ENCODE measurements at regions not wholly inside any gene's neighbourhood (a gene's known extent, or its start where the extent isn't known, plus 50 kb on each side); places are given as distances from the start of the nearest gene placed in this dataset.
A peak's percentile ranks its signal among the peaks of the same experiment; 100 is the strongest.

DNA sequence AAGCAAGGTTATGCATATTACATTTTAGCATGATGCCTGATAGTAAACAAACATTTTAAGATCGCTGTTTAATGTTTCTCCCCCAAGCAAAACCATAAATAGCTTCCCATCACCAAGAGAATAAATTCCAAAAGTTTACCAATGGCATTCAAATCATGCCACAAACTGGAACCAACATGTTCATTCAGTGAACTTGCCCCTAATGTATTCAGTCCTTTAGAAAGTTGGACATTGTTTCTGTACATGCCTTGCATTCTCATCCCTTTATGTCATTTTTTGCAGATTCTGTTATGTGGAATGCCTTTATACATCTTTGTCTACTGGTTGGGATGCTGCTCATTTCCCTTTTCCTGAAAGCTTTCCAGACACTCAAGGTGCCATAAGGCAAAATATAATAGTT is 105.5 kb downstream of the PYDC2 start:
- Histone ChIP-seq H3K4me1 (ENCODE audit: control insufficient read depth, insufficient read depth, low read depth, low read length) (peaks cover 1% of the 10 kb centered on the region), H2AK5ac (ENCODE audit: low read length, severe bottlenecking) (no peak overlapping the region), H3K18ac (ENCODE audit: low read depth in 1 of 2, low read length in 2 of 2) (no peak overlapping the region), H3K79me1 (replicated peaks; ENCODE audit: low read length, poor library complexity, severe bottlenecking) (no peaks in the 10 kb centered on the region), H3K9me3 (ENCODE audit: control insufficient read depth, low read length) (peaks cover 4% of the 10 kb centered on the region), H3K36me3 (ENCODE audit: control insufficient read depth in 1 of 2, insufficient read depth in 2 of 2, low read depth in 1 of 2, low read length in 2 of 2) (no peaks in the 10 kb centered on the region), H3K4ac (ENCODE audit: low read depth in 1 of 2, low read length in 2 of 2) (no peak overlapping the region), H2AFZ (ENCODE audit: low read depth, low read length) (no peak overlapping the region), H4K8ac (ENCODE audit: low read length) (no peak overlapping the region), H2BK5ac (ENCODE audit: low read depth, low read length, poor library complexity, severe bottlenecking) (no peak overlapping the region), H2BK12ac (ENCODE audit: low read length in 2 of 2) (no peak overlapping the region), H3K23ac (ENCODE audit: low read length in 2 of 2) (no peak overlapping the region), H3K27ac (ENCODE audit: low read length, poor library complexity, severe bottlenecking) (no peak overlapping the region), H3K14ac (ENCODE audit: low read length in 2 of 2) (no peak overlapping the region), H3K4me2 (ENCODE audit: low read length, poor library complexity, severe bottlenecking) (no peak overlapping the region), H3K4me3 (ENCODE audit: insufficient read depth in 1 of 2, low read depth in 1 of 2, low read length in 2 of 2) (no peak overlapping the region), H2BK15ac (ENCODE audit: low read depth, poor library complexity, severe bottlenecking) (no peak overlapping the region), H2BK120ac (ENCODE audit: low read depth, low read length) (no peak overlapping the region), H4K91ac (ENCODE audit: low read length) (no peak overlapping the region), H3K27me3 (ENCODE audit: control insufficient read depth in 1 of 2, insufficient read depth in 1 of 2, low read length in 2 of 2) (no peaks in the 10 kb centered on the region), H3K9ac (ENCODE audit: low read length) (no peak overlapping the region)
- peak; percentile 1 for DNase-seq
- WGBS, result 63% methylated on average over 1 of the region's 1 CpG

DNA sequence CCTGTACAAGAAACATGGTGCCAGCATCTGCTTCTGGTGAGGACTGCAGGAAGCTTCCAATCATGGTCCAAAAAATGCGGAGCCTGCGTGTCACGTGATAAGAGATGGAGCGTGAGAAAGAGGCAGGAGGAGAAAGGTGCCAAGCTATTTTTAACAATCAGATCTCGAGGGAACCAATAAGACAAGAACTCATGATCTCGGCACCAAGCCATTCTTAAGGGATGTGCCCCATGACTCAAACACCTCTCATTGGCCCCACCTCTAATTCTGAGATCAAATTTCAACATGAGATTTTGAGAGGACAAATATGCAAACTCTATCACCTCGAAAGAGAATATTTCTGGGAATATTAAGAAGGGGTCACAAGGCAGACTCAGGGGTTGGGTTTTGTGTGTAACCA is 107.2 kb downstream of the PYDC2 start:
- H4K8ac ChIP-seq (ENCODE audit: low read length), result no peak overlapping the region
- H3K36me3 ChIP-seq (ENCODE audit: control insufficient read depth in 1 of 2, insufficient read depth in 2 of 2, low read depth in 1 of 2, low read length in 2 of 2), result no peaks in the 10 kb centered on the region
- no peak overlapping the region for H3K4me2 ChIP-seq (ENCODE audit: low read length, poor library complexity, severe bottlenecking)
- peaks cover 4% of the 10 kb centered on the region for H3K9me3 ChIP-seq (ENCODE audit: control insufficient read depth, low read length)
- no peak overlapping the region for H3K27ac ChIP-seq (ENCODE audit: low read length, poor library complexity, severe bottlenecking)
- H2BK5ac ChIP-seq (ENCODE audit: low read depth, low read length, poor library complexity, severe bottlenecking), result no peak overlapping the region
- no peak overlapping the region for H2BK120ac ChIP-seq (ENCODE audit: low read depth, low read length)
- no peak overlapping the region for H2BK12ac ChIP-seq (ENCODE audit: low read length in 2 of 2)
- whole genome bisulfite sequencing, result 86% methylated on average over 7 of the region's 7 CpGs
- H3K18ac ChIP-seq (ENCODE audit: low read depth in 1 of 2, low read length in 2 of 2), result no peak overlapping the region
- DNase-seq, result no peak
- no peak overlapping the region for H3K9ac ChIP-seq (ENCODE audit: low read length)
- no peaks in the 10 kb centered on the region for H3K27me3 ChIP-seq (ENCODE audit: control insufficient read depth in 1 of 2, insufficient read depth in 1 of 2, low read length in 2 of 2)
- H3K14ac ChIP-seq (ENCODE audit: low read length in 2 of 2), result no peak overlapping the region
- no peak overlapping the region for H3K4me3 ChIP-seq (ENCODE audit: insufficient read depth in 1 of 2, low read depth in 1 of 2, low read length in 2 of 2)
- no peak overlapping the region for H2AFZ ChIP-seq (ENCODE audit: low read depth, low read length)
- no peaks in the 10 kb centered on the region for H3K79me1 ChIP-seq (replicated peaks; ENCODE audit: low read length, poor library complexity, severe bottlenecking)
- no peak overlapping the region for H3K4ac ChIP-seq (ENCODE audit: low read depth in 1 of 2, low read length in 2 of 2)
- peaks cover 1% of the 10 kb centered on the region for H3K4me1 ChIP-seq (ENCODE audit: control insufficient read depth, insufficient read depth, low read depth, low read length)
- no peak overlapping the region for H2AK5ac ChIP-seq (ENCODE audit: low read length, severe bottlenecking)
- no peak overlapping the region for H4K91ac ChIP-seq (ENCODE audit: low read length)
- no peak overlapping the region for H3K23ac ChIP-seq (ENCODE audit: low read length in 2 of 2)
- no peak overlapping the region for H2BK15ac ChIP-seq (ENCODE audit: low read depth, poor library complexity, severe bottlenecking)

DNA sequence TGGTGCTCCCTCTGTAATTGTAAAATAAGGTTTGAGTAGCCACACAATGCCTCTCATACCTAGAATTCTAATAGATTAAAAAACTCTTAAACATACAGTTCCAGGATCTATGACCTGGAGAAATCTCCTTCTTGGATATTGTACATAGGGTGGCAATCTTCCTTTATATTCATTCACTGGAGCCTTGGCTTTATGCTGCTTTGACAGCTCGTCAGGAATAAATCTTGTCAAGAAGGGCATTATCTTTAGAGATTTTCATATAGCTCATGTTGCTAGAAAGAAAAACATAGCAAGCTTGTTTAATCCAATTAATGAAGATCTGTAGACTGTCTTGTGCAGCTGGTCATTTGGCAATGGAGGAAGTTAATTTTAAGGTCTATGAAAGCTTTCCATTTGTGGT is 131.1 kb downstream of the PYDC2 start:
- H2AFZ ChIP-seq (ENCODE audit: low read depth, low read length), result no peak overlapping the region
- no peak overlapping the region for H2AK5ac ChIP-seq (ENCODE audit: low read length, severe bottlenecking)
- H4K91ac ChIP-seq (ENCODE audit: low read length), result no peak overlapping the region
- no peak overlapping the region for H3K4me2 ChIP-seq (ENCODE audit: low read length, poor library complexity, severe bottlenecking)
- no peak overlapping the region for H3K4ac ChIP-seq (ENCODE audit: low read depth in 1 of 2, low read length in 2 of 2)
- H3K14ac ChIP-seq (ENCODE audit: low read length in 2 of 2), result no peak overlapping the region
- H3K79me1 ChIP-seq (replicated peaks; ENCODE audit: low read length, poor library complexity, severe bottlenecking), result no peaks in the 10 kb centered on the region
- no peaks in the 10 kb centered on the region for H3K36me3 ChIP-seq (ENCODE audit: control insufficient read depth in 1 of 2, insufficient read depth in 2 of 2, low read depth in 1 of 2, low read length in 2 of 2)
- no peaks in the 10 kb centered on the region for H3K4me1 ChIP-seq (ENCODE audit: control insufficient read depth, insufficient read depth, low read depth, low read length)
- H3K9ac ChIP-seq (ENCODE audit: low read length), result no peak overlapping the region
- no peak overlapping the region for H2BK5ac ChIP-seq (ENCODE audit: low read depth, low read length, poor library complexity, severe bottlenecking)
- no peak overlapping the region for H3K18ac ChIP-seq (ENCODE audit: low read depth in 1 of 2, low read length in 2 of 2)
- no peaks in the 10 kb centered on the region for H3K27me3 ChIP-seq (ENCODE audit: control insufficient read depth in 1 of 2, insufficient read depth in 1 of 2, low read length in 2 of 2)
- H2BK12ac ChIP-seq (ENCODE audit: low read length in 2 of 2), result no peak overlapping the region
- no peak overlapping the region for H2BK120ac ChIP-seq (ENCODE audit: low read depth, low read length)
- H2BK15ac ChIP-seq (ENCODE audit: low read depth, poor library complexity, severe bottlenecking), result no peak overlapping the region
- H3K23ac ChIP-seq (ENCODE audit: low read length in 2 of 2), result no peak overlapping the region
- no CpG with 5 or more reads among the region's 1 CpG for WGBS
- H3K4me3 ChIP-seq (ENCODE audit: insufficient read depth in 1 of 2, low read depth in 1 of 2, low read length in 2 of 2), result no peak overlapping the region
- no peak for DNase-seq
- H3K9me3 ChIP-seq (ENCODE audit: control insufficient read depth, low read length), result no peaks in the 10 kb centered on the region
- H4K8ac ChIP-seq (ENCODE audit: low read length), result no peak overlapping the region
- no peak overlapping the region for H3K27ac ChIP-seq (ENCODE audit: low read length, poor library complexity, severe bottlenecking)

DNA sequence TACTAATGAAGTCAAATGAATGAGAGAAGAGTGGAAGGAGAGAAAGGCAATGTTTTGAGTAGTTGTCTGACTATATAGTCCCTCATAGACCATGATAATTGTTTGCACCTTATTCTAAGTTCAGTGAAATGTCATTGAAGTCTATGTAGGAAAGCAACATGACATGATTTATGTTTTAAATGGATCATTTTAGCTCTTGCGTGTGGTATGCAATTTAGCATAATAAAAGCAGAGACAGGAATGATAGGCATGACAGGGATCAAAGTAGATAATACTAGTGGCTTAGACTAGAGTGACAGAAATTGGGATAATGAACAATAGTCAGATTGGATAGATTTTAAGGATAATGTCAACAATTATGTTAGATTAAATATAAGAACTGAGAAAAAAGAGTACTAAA is 132.5 kb downstream of the PYDC2 start:
- no peak overlapping the region for H2BK120ac ChIP-seq (ENCODE audit: low read depth, low read length)
- no peak overlapping the region for H3K23ac ChIP-seq (ENCODE audit: low read length in 2 of 2)
- no peak overlapping the region for H2BK5ac ChIP-seq (ENCODE audit: low read depth, low read length, poor library complexity, severe bottlenecking)
- no peak overlapping the region for H4K8ac ChIP-seq (ENCODE audit: low read length)
- 0% methylated on average over 1 of the region's 1 CpG for WGBS
- no peak overlapping the region for H4K91ac ChIP-seq (ENCODE audit: low read length)
- no peak overlapping the region for H3K4me2 ChIP-seq (ENCODE audit: low read length, poor library complexity, severe bottlenecking)
- H3K27me3 ChIP-seq (ENCODE audit: control insufficient read depth in 1 of 2, insufficient read depth in 1 of 2, low read length in 2 of 2), result no peaks in the 10 kb centered on the region
- H3K9ac ChIP-seq (ENCODE audit: low read length), result no peak overlapping the region
- no peaks in the 10 kb centered on the region for H3K4me1 ChIP-seq (ENCODE audit: control insufficient read depth, insufficient read depth, low read depth, low read length)
- no peak overlapping the region for H3K27ac ChIP-seq (ENCODE audit: low read length, poor library complexity, severe bottlenecking)
- no peak overlapping the region for H2AFZ ChIP-seq (ENCODE audit: low read depth, low read length)
- H3K9me3 ChIP-seq (ENCODE audit: control insufficient read depth, low read length), result no peaks in the 10 kb centered on the region
- H2BK15ac ChIP-seq (ENCODE audit: low read depth, poor library complexity, severe bottlenecking), result no peak overlapping the region
- no peak overlapping the region for H3K18ac ChIP-seq (ENCODE audit: low read depth in 1 of 2, low read length in 2 of 2)
- H3K14ac ChIP-seq (ENCODE audit: low read length in 2 of 2), result no peak overlapping the region
- no peak overlapping the region for H3K4me3 ChIP-seq (ENCODE audit: insufficient read depth in 1 of 2, low read depth in 1 of 2, low read length in 2 of 2)
- no peak overlapping the region for H2BK12ac ChIP-seq (ENCODE audit: low read length in 2 of 2)
- DNase-seq, result no peak
- H3K4ac ChIP-seq (ENCODE audit: low read depth in 1 of 2, low read length in 2 of 2), result no peak overlapping the region
- no peaks in the 10 kb centered on the region for H3K36me3 ChIP-seq (ENCODE audit: control insufficient read depth in 1 of 2, insufficient read depth in 2 of 2, low read depth in 1 of 2, low read length in 2 of 2)
- no peak overlapping the region for H2AK5ac ChIP-seq (ENCODE audit: low read length, severe bottlenecking)
- no peaks in the 10 kb centered on the region for H3K79me1 ChIP-seq (replicated peaks; ENCODE audit: low read length, poor library complexity, severe bottlenecking)

All from mesenchymal stem cell (in vitro differentiated cells and primary cell).